HCT116 (cell line): ENCODE measurements at regions not wholly inside any gene's neighbourhood (a gene's known extent, or its start where the extent isn't known, plus 50 kb on each side); places are given as distances from the start of the nearest gene placed in this dataset.

Experiments used
- CEBPB ChIP-seq: IDR thresholded peaks from 2 replicates; pipeline ENCODE4 v1.6.1; 2012; ENCODE audit warnings: low read depth
- ELF1 ChIP-seq: IDR thresholded peaks from 2 replicates; pipeline ENCODE4 v1.6.1; 2012; ENCODE audit warnings: low read depth, borderline replicate concordance
- EZH2 ChIP-seq: fragments of 200-600 bp; sonication (generic); IDR thresholded peaks from 2 replicates; pipeline ENCODE4 v1.6.1; 2017; ENCODE audit warnings: antibody characterized with exemption, mixed run types
- YY1 ChIP-seq: IDR thresholded peaks from 2 replicates; pipeline ENCODE4 v1.6.1; 2011; ENCODE audit warnings: low read length, low read depth, moderate library complexity, mild to moderate bottlenecking; ENCODE audit not compliant: insufficient replicate concordance; ENCODE audit errors: extremely low read depth
- ZFX ChIP-seq: fragments of 450-650 bp; IDR thresholded peaks from 2 replicates; pipeline ENCODE4 v1.6.1; 2017
- TF ChIP-seq, protein P1 (sequence below), 3 experiments: fragments of 200-600 bp in 1 of 3; sonication (generic) in 1 of 3; IDR thresholded peaks in 2 of 3; conservative IDR thresholded peaks in 1 of 3; 2 replicates each; pipeline ENCODE4 v1.5.1; 2012 to 2017; ENCODE audit warnings: low read depth in 2 of 3, low read length in 2 of 3, antibody characterized with exemption in 1 of 3, borderline replicate concordance in 1 of 3, control low read depth in 1 of 3, mild to moderate bottlenecking in 1 of 3, mixed read lengths in 1 of 3, mixed run types in 1 of 3, moderate library complexity in 1 of 3; ENCODE audit not compliant: insufficient read depth in 1 of 3

DNA sequence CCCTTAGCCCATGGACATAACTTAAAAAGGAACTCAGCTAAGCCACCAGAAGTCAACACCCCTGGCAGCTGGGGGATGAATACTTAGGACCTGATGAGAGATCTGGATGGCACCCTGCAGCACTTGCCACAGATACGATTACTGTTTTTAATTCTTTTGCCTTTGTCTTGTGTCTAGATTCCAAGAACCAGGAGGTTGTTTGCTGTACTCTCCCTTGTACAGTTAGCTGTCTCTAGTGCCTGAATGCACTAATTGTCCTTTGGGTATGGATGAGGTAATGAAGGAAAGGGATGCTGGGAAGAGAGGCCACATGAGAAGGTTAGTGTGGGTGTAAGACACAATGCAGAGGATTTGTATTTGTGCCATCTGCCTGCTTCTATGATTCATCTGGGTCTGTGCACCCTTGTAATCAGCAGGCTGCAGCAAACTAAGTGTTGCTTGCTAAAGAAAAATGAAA is 385.8 kb downstream of the KCNRG start:
- TF ChIP-seq ELF1 (no peak), YY1 (no peak), CEBPB (no peak), ZFX (no peak), EZH2 (no peak)
- TF ChIP-seq, protein P1, sequence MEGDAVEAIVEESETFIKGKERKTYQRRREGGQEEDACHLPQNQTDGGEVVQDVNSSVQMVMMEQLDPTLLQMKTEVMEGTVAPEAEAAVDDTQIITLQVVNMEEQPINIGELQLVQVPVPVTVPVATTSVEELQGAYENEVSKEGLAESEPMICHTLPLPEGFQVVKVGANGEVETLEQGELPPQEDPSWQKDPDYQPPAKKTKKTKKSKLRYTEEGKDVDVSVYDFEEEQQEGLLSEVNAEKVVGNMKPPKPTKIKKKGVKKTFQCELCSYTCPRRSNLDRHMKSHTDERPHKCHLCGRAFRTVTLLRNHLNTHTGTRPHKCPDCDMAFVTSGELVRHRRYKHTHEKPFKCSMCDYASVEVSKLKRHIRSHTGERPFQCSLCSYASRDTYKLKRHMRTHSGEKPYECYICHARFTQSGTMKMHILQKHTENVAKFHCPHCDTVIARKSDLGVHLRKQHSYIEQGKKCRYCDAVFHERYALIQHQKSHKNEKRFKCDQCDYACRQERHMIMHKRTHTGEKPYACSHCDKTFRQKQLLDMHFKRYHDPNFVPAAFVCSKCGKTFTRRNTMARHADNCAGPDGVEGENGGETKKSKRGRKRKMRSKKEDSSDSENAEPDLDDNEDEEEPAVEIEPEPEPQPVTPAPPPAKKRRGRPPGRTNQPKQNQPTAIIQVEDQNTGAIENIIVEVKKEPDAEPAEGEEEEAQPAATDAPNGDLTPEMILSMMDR (IDR thresholded peaks at IDR 0.05 in 2 of 3, conservative IDR thresholded peaks at IDR 0.05 in 1 of 3; ENCODE audit: borderline replicate concordance in 1 of 3, insufficient read depth in 1 of 3, low read depth in 2 of 3, low read length in 2 of 3) = no peak
